GM19328 (cell line): ENCODE measurements at regions not wholly inside any gene's neighbourhood (a gene's known extent, or its start where the extent isn't known, plus 50 kb on each side); places are given as distances from the start of the nearest gene placed in this dataset.
"Not testable (repeated sequence)": the region's sequence is repeated elsewhere in the genome, so short reads cannot be mapped to it uniquely, and the experiment has no call there.

ENCODE experiments used
- ATAC-seq: cut with Tn5 transposase; IDR thresholded peaks from one replicate; pipeline ENCODE4 v1.9.1; 2021; ENCODE audit warnings: mild to moderate bottlenecking, moderate library complexity; ENCODE audit not compliant: unreplicated experiment

- ATAC-seq = no peak
Measured at GRCh38 chr9:107793541-107793940, 304.0 kb upstream of the KLF4 start.

GRCh38 chr9:107792596-107792995, 303.0 kb upstream of the KLF4 start:
- no peak for ATAC-seq

- ATAC-seq = no peak
Measured at GRCh38 chr9:107792006-107792405, 302.4 kb upstream of the KLF4 start.

- no peak for ATAC-seq
Measured at GRCh38 chr9:107789001-107789700, 299.6 kb upstream of the KLF4 start.

GRCh38 chr9:107786561-107786960, 297.0 kb upstream of the KLF4 start:
- no peak for ATAC-seq

GRCh38 chr9:107784235-107784958, 294.8 kb upstream of the KLF4 start:
- no peak for ATAC-seq

- ATAC-seq = no peak
Measured at GRCh38 chr9:107782789-107783188, 293.2 kb upstream of the KLF4 start.

- no peak for ATAC-seq
Measured at GRCh38 chr9:107782381-107782780, 292.8 kb upstream of the KLF4 start.

GRCh38 chr9:107780960-107781359, 291.4 kb upstream of the KLF4 start:
- no peak for ATAC-seq

GRCh38 chr9:107779731-107780130, 290.2 kb upstream of the KLF4 start:
- ATAC-seq = no peak

- no peak for ATAC-seq
Measured at GRCh38 chr9:107778661-107779060, 289.1 kb upstream of the KLF4 start.

GRCh38 chr9:107774099-107774498, 284.5 kb upstream of the KLF4 start:
- not testable (repeated sequence) for ATAC-seq

GRCh38 chr9:107772988-107773387, 283.4 kb upstream of the KLF4 start:
- no peak for ATAC-seq

- ATAC-seq = no peak
Measured at GRCh38 chr9:107770716-107771115, 281.1 kb upstream of the KLF4 start.

- ATAC-seq = no peak
Measured at GRCh38 chr9:107768224-107768623, 278.7 kb upstream of the KLF4 start.

GRCh38 chr9:107767711-107768110, 278.1 kb upstream of the KLF4 start:
- no peak for ATAC-seq

GRCh38 chr9:107763469-107763868, 273.9 kb upstream of the KLF4 start:
- ATAC-seq = not testable (repeated sequence)

- ATAC-seq = no peak
Measured at GRCh38 chr9:107761307-107761706, 271.7 kb upstream of the KLF4 start.

GRCh38 chr9:107760469-107761242, 271.1 kb upstream of the KLF4 start:
- ATAC-seq = no peak

GRCh38 chr9:107759823-107760166, 270.2 kb upstream of the KLF4 start:
- ATAC-seq = no peak

GRCh38 chr9:107759009-107759822, 269.6 kb upstream of the KLF4 start:
- no peak for ATAC-seq
